ENCODE measurements at regions not wholly inside any gene's neighbourhood (a gene's known extent, or its start where the extent isn't known, plus 50 kb on each side); places are given as distances from the start of the nearest gene placed in this dataset.

DNA sequence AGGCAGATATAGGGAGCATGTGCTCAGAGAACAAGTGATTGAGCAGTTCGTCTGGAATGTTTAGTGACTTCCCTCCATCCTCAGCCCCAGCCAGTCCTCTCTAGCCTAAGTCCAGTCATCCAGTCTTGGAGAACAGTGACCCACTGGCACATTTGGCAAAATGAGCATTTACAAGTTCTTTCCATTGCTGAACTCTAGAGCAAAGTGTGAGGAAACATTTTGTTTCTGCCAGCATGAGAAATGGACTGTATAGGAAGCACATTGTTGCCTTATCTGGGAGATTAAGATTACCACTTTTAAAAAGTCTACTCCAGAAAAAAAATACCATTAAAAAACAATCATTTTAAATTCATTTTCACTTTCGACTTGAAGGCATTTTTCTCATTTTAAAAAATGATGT, 353.6 kb downstream of the SHQ1 start:
- Histone ChIP-seq H3K27ac (ENCODE audit: low read depth, low read length) (no peak overlapping the region), H3K4me1 (ENCODE audit: control insufficient read depth, insufficient read depth, low read length) (peaks cover 7% of the 10 kb centered on the region), H3K9me3 (ENCODE audit: control insufficient read depth, insufficient read depth, low read length) (no peaks in the 10 kb centered on the region), H3K4me3 (ENCODE audit: low read depth, low read length) (no peak overlapping the region), H3K36me3 (ENCODE audit: control insufficient read depth, insufficient read depth, low read length) (no peaks in the 10 kb centered on the region), H3K27me3 (ENCODE audit: control insufficient read depth, insufficient read depth, low read length) (no peaks in the 10 kb centered on the region)
- WGBS (ENCODE audit: insufficient coverage), result no CpG with 5 or more reads among the region's 2 CpGs
- DNase-seq (ENCODE audit: low read depth in 4 of 6, low spot score in 6 of 6), result no peak

DNA sequence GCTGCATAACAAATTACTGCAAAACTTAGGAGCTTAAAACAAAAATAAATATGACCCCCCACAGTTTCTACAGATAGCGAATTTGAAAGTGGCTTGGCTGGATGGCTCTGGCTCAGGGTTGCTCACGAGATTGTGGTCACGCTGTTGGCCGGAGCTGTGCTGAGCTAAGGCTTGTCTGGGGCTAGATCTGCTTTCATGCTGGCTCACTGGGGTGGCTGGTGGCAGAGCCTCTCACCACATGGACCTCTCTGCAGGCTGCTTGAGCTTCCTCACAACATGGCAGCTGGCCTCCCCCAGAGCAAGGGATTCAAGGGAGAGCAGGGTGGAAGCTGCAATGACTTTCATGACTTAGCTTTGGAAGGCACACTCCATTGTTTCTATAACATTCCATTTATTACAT, 354.1 kb downstream of the SHQ1 start:
- H3K27ac ChIP-seq (ENCODE audit: low read depth, low read length), result no peak overlapping the region
- H3K4me1 ChIP-seq (ENCODE audit: control insufficient read depth, insufficient read depth, low read length), result peaks cover 7% of the 10 kb centered on the region
- H3K4me3 ChIP-seq (ENCODE audit: low read depth, low read length), result no peak overlapping the region
- no peaks in the 10 kb centered on the region for H3K9me3 ChIP-seq (ENCODE audit: control insufficient read depth, insufficient read depth, low read length)
- WGBS (ENCODE audit: insufficient coverage), result 93% methylated on average over 4 of the region's 4 CpGs
- no peaks in the 10 kb centered on the region for H3K36me3 ChIP-seq (ENCODE audit: control insufficient read depth, insufficient read depth, low read length)
- no peak for DNase-seq (ENCODE audit: low read depth in 4 of 6, low spot score in 6 of 6)
- H3K27me3 ChIP-seq (ENCODE audit: control insufficient read depth, insufficient read depth, low read length), result no peaks in the 10 kb centered on the region

DNA sequence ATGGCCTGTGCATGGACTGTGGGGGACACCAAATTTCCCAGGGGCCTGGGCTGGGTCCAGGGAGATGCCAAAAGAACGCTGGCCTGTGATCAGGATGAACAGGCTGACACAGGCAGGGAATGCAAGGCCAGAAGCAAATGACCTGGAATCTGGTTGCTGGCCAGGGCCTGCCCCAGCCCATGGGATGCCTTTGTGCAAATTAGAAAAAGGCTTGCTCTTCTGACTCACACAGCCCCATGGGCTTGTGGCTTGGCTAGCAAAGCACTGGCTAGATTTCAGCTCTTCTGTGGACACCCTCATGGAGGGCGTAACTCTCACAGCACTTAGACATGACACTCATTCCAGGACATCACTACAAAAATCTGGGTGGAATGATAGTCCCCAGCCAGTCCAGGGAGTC, 356.0 kb downstream of the SHQ1 start:
- Histone ChIP-seq H3K36me3 (ENCODE audit: control insufficient read depth, insufficient read depth, low read length) (no peaks in the 10 kb centered on the region), H3K4me3 (ENCODE audit: low read depth, low read length) (no peak overlapping the region), H3K4me1 (ENCODE audit: control insufficient read depth, insufficient read depth, low read length) (peaks cover 7% of the 10 kb centered on the region), H3K27ac (ENCODE audit: low read depth, low read length) (no peak overlapping the region), H3K27me3 (ENCODE audit: control insufficient read depth, insufficient read depth, low read length) (no peaks in the 10 kb centered on the region), H3K9me3 (ENCODE audit: control insufficient read depth, insufficient read depth, low read length) (no peaks in the 10 kb centered on the region)
- DNase-seq (ENCODE audit: low read depth in 4 of 6, low spot score in 6 of 6), result peak in 1 of 6 donors; percentile 19
- 83% methylated on average over 2 of the region's 2 CpGs for WGBS (ENCODE audit: insufficient coverage)

DNA sequence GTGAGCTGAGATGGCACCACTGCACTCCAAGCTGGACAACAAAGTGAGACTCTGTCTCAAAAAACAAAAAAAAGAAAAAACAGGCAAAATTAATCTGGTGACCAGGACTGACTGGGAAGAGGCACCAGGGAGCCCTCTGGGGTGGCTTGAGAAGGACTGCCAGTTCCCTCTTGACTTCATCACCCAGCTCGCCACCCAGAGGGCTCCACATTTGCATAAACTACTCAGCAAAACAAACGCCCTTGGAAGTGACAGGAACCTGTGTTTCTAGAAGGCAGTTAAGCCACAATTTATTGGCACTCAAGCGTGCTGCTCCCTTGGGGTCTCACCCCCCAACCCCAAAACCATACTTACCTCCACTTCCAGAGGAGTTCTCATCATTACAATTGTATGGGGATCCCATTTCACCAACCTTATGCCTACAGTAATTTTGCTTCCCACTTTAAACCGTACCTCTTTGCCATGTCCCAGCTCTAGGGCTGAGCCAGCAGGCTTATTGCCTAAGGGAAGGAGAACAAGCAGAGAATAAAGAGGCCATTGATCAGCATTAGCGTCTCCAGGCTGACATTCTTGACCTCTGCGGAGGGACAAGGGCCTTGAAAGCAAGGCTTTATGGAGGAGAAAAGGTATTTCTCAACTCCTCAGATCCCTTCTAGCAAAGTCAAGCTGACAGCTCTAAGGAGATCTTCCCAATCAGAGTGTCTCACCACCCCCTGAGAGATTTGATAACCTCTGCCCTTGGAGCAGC, 357.4 kb downstream of the SHQ1 start:
- Histone ChIP-seq H3K9me3 (ENCODE audit: control insufficient read depth, insufficient read depth, low read length) (no peaks in the 10 kb centered on the region), H3K4me1 (ENCODE audit: control insufficient read depth, insufficient read depth, low read length) (peaks cover 7% of the 10 kb centered on the region), H3K4me3 (ENCODE audit: low read depth, low read length) (no peak overlapping the region), H3K27ac (ENCODE audit: low read depth, low read length) (no peak overlapping the region), H3K27me3 (ENCODE audit: control insufficient read depth, insufficient read depth, low read length) (no peaks in the 10 kb centered on the region), H3K36me3 (ENCODE audit: control insufficient read depth, insufficient read depth, low read length) (no peaks in the 10 kb centered on the region)
- WGBS (ENCODE audit: insufficient coverage), result 36% methylated on average over 3 of the region's 6 CpGs
- no peak for DNase-seq (ENCODE audit: low read depth in 4 of 6, low spot score in 6 of 6)

DNA sequence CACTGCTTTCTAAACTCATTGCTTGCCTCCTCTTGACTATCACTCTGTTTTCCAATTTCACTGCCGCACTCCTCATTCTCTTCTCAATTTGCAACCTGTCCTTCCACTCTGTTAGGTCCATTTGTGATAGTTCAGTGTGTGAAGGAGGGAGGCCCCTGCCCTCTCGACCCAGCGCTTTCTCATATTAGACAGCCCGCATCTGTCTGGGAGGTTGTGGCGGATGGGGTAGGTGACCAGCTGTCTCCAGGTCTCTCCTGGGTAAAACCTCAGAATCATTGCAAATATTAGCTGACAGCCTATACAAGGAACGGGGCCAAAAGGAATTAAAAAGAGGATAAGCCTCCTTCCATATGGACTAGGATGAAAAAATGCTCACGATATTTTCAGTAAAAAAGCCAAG, 358.3 kb downstream of the SHQ1 start:
- Histone ChIP-seq H3K4me3 (ENCODE audit: low read depth, low read length) (no peak overlapping the region), H3K36me3 (ENCODE audit: control insufficient read depth, insufficient read depth, low read length) (no peaks in the 10 kb centered on the region), H3K4me1 (ENCODE audit: control insufficient read depth, insufficient read depth, low read length) (peaks cover 7% of the 10 kb centered on the region), H3K9me3 (ENCODE audit: control insufficient read depth, insufficient read depth, low read length) (no peaks in the 10 kb centered on the region), H3K27me3 (ENCODE audit: control insufficient read depth, insufficient read depth, low read length) (no peaks in the 10 kb centered on the region), H3K27ac (ENCODE audit: low read depth, low read length) (no peak overlapping the region)
- no peak for DNase-seq (ENCODE audit: low read depth in 4 of 6, low spot score in 6 of 6)
- WGBS (ENCODE audit: insufficient coverage), result 83% methylated on average over 1 of the region's 7 CpGs

DNA sequence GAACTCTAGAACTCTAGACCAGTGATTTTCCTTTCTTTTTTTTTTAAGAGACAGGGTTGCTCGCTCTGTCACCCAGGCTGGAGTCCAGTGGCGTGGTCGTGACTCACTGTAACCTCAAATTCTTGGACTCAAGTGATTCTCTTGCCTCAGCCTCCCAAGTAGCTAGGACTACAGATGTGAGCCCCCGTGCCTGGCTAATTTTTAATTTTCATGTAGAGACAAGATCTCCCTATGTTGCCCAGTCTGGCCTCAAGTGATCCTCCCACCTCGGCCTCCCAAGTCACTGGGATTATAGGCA, 359.6 kb downstream of the SHQ1 start:
- no peaks in the 10 kb centered on the region for H3K9me3 ChIP-seq (ENCODE audit: control insufficient read depth, insufficient read depth, low read length)
- H3K36me3 ChIP-seq (ENCODE audit: control insufficient read depth, insufficient read depth, low read length), result no peaks in the 10 kb centered on the region
- no peak overlapping the region for H3K4me3 ChIP-seq (ENCODE audit: low read depth, low read length)
- no peaks in the 10 kb centered on the region for H3K27me3 ChIP-seq (ENCODE audit: control insufficient read depth, insufficient read depth, low read length)
- WGBS (ENCODE audit: insufficient coverage), result 100% methylated on average over 5 of the region's 5 CpGs
- H3K4me1 ChIP-seq (ENCODE audit: control insufficient read depth, insufficient read depth, low read length), result peaks cover 7% of the 10 kb centered on the region
- no peak for DNase-seq (ENCODE audit: low read depth in 4 of 6, low spot score in 6 of 6)
- H3K27ac ChIP-seq (ENCODE audit: low read depth, low read length), result no peak overlapping the region

DNA sequence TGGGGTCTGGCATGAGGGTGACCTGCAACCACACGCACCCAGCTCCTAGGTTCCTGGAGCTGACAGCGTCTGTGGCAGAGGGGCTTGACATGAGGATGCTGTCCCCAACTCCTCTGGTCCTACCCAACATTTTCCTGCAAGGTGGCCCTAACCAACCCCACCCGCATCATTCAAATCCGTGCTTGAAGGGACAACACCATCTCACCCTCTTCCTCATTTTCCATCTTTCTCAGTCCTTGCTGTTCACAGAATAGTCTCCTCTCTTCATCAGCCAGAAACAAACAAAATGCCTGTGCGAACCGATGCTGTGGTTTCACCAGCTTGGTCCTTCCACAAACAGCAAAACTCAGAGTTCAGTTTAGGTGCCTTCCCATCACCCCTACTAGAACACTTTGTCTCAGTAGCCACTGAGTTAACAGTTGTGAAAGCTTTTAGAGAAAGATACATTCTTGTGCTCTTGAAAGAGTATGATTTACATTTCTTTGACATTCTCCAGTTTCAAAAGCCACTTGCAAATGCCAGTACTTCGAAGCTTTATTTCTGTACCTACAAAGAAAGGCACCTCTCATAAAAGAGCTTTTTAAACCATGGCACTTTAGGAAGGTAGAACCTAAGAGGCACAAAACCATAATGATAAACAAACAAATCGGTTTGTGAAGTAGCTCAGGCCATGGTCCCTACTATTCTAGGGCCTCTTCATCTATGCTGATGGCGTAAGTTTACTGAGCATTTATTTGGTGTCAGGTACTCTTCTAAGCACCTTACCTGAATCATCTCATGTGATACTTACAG, 360.1 kb downstream of the SHQ1 start:
- DNase-seq (ENCODE audit: low read depth in 4 of 6, low spot score in 6 of 6), result no peak
- no peaks in the 10 kb centered on the region for H3K9me3 ChIP-seq (ENCODE audit: control insufficient read depth, insufficient read depth, low read length)
- no peak overlapping the region for H3K4me3 ChIP-seq (ENCODE audit: low read depth, low read length)
- no peaks in the 10 kb centered on the region for H3K27me3 ChIP-seq (ENCODE audit: control insufficient read depth, insufficient read depth, low read length)
- no peaks in the 10 kb centered on the region for H3K36me3 ChIP-seq (ENCODE audit: control insufficient read depth, insufficient read depth, low read length)
- H3K27ac ChIP-seq (ENCODE audit: low read depth, low read length), result no peak overlapping the region
- H3K4me1 ChIP-seq (ENCODE audit: control insufficient read depth, insufficient read depth, low read length), result peaks cover 7% of the 10 kb centered on the region
- WGBS (ENCODE audit: insufficient coverage), result 90% methylated on average over 8 of the region's 9 CpGs

DNA sequence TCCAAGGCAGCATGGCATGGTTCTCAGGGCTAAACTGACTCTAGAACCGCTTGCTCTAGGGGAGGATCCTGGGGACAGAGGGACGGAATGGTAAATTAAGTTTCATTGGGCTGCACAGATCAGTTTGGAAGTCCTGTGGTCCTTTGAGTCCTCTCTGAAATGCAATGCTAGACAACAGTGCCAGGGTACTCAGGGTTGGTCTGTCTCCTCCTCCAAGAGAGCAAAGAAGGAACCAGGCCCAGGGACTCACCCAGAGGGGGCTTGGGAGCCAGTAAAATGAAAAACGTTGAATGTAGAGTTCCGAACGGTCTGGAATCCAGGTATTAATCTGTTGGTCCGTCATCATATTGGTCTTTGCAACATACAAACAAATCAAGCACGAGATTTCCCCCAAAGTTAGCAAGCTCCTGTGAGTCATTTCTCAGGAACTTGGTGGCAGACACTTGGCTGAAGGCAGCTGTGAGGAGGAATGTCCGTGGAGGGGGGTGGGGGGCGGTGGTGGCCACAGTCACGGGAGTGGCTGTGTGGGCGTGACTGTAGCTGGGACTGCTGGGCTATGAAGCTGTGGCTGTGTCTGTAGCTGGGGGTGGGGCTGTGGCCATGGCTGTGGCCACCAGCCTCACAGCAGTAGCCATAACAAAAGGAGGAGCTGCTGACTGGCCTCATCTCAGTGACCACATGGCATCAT, 361.0 kb downstream of the SHQ1 start:
- no peak overlapping the region for H3K27ac ChIP-seq (ENCODE audit: low read depth, low read length)
- no peaks in the 10 kb centered on the region for H3K9me3 ChIP-seq (ENCODE audit: control insufficient read depth, insufficient read depth, low read length)
- WGBS (ENCODE audit: insufficient coverage), result 72% methylated on average over 6 of the region's 11 CpGs
- no peaks in the 10 kb centered on the region for H3K36me3 ChIP-seq (ENCODE audit: control insufficient read depth, insufficient read depth, low read length)
- H3K4me1 ChIP-seq (ENCODE audit: control insufficient read depth, insufficient read depth, low read length), result peaks cover 7% of the 10 kb centered on the region
- H3K4me3 ChIP-seq (ENCODE audit: low read depth, low read length), result no peak overlapping the region
- no peaks in the 10 kb centered on the region for H3K27me3 ChIP-seq (ENCODE audit: control insufficient read depth, insufficient read depth, low read length)
- DNase-seq (ENCODE audit: low read depth in 4 of 6, low spot score in 6 of 6), result no peak

DNA sequence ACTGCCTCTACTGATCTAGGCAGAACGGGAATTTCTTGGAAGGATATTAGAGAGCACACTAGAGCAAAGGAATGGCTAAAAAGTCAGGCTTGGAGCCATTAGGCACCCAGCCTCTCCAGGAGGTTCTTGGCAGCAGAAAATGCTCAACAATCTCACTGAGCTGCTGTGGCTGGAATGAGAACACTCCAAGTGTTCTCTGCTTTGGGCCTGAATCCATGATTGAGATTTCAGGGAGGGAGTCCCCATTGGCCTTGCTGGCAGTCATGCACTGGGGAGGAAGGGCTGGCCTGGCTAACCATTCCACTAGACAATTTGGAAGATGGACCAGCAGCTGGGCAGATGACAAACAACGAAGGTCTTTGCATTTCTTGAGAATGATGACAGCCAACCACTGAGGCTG, 362.6 kb downstream of the SHQ1 start:
- DNase-seq (ENCODE audit: low read depth in 4 of 6, low spot score in 6 of 6), result peak in 1 of 6 donors; percentile 67
- no peaks in the 10 kb centered on the region for H3K36me3 ChIP-seq (ENCODE audit: control insufficient read depth, insufficient read depth, low read length)
- H3K4me1 ChIP-seq (ENCODE audit: control insufficient read depth, insufficient read depth, low read length), result peaks cover 3% of the 10 kb centered on the region
- no peak overlapping the region for H3K27ac ChIP-seq (ENCODE audit: low read depth, low read length)
- H3K27me3 ChIP-seq (ENCODE audit: control insufficient read depth, insufficient read depth, low read length), result no peaks in the 10 kb centered on the region
- 58% methylated on average over 2 of the region's 2 CpGs for WGBS (ENCODE audit: insufficient coverage)
- no peak overlapping the region for H3K4me3 ChIP-seq (ENCODE audit: low read depth, low read length)
- no peaks in the 10 kb centered on the region for H3K9me3 ChIP-seq (ENCODE audit: control insufficient read depth, insufficient read depth, low read length)
